Uterus (tissue), 2 donors: ENCODE measurements at regions not wholly inside any gene's neighbourhood (a gene's known extent, or its start where the extent isn't known, plus 50 kb on each side); places are given as distances from the start of the nearest gene placed in this dataset.

ENCODE experiments used
- CTCF ChIP-seq, 4 experiments: fragments of 200-600 bp in 2 of 4; fragments of 450-650 bp in 2 of 4; sonication (generic) in 2 of 4; IDR thresholded peaks; one replicate each; pipeline ENCODE4 v1.5.1; 2016 to 2019; ENCODE audit warnings: antibody characterized with exemption in 4 of 4, mild to moderate bottlenecking in 2 of 4, moderate library complexity in 1 of 4
- POLR2A ChIP-seq, 2 donors: fragments of 450-650 bp; IDR thresholded peaks; one replicate each; pipeline ENCODE4 v1.6.1; 2016; ENCODE audit warnings: antibody characterized with exemption in 2 of 2, mild to moderate bottlenecking in 1 of 2, moderate library complexity in 1 of 2

GRCh38 chr1:90384193-90384592, 332.9 kb downstream of the BARHL2 start:
- TF ChIP-seq CTCF (IDR thresholded peaks at IDR 0.05) (no peak), POLR2A (IDR thresholded peaks at IDR 0.05) (no peak)
